GM12878 (cell line): ENCODE measurements at regions not wholly inside any gene's neighbourhood (a gene's known extent, or its start where the extent isn't known, plus 50 kb on each side); places are given as distances from the start of the nearest gene placed in this dataset.

Experiments used
- ATAC-seq: fragments of 200-7000 bp; cut with Tn5 transposase; 3 replicates; pipeline ENCODE4 v1.9.1; 2020; ENCODE audit warnings: mild to moderate bottlenecking, moderate library complexity
- BruUV-seq: library from RNA; stranded (reverse); fragments of 400-500 nt; replicated peaks from 2 replicates; lab custom pipeline; 2021; lab: Mats Ljungman, UMichigan
- CTCF ChIA-PET: fragments of 300-600 bp; sonication (Branson Sonifier 250); formaldehyde crosslinking; extraction: SDS; loops from one replicate; lab custom pipeline; 2021; ENCODE audit warnings: inconsistent platforms; lab: Yijun Ruan, JAX
- POLR2A ChIA-PET: fragments of 350-600 bp; formaldehyde crosslinking; extraction: SDS; loops from one replicate; lab custom pipeline; 2021; ENCODE audit warnings: inconsistent platforms; lab: Charles Lee
- RAD21 ChIA-PET: fragments of 300-600 bp; sonication (Branson Sonifier 250); formaldehyde crosslinking; loops from one replicate; lab custom pipeline; 2023; ENCODE audit warnings: antibody characterized with exemption; ENCODE audit not compliant: unreplicated experiment; lab: Charles Lee
- SMC1A ChIA-PET: fragments of 300-600 bp; sonication (Branson Sonifier 250); formaldehyde crosslinking; loops from one replicate; lab custom pipeline; 2023; ENCODE audit not compliant: unreplicated experiment, uncharacterized antibody; lab: Charles Lee
- DNase-seq: peaks from one replicate; pipeline ENCODE4 v3.0.0-alpha.2; 2011; ENCODE audit warnings: low read depth, low spot score
- FAIRE-seq: peaks from 3 replicates; lab custom pipeline; 2011; peaks lifted over from hg19 to GRCh38; lab: Jason Lieb, UNC
- H2AFZ ChIP-seq: 2 replicates; pipeline ENCODE4 v1.6.0; 2011; ENCODE audit warnings: low read depth, low read length, control low read depth; ENCODE audit not compliant: control insufficient read depth
- H3K27ac ChIP-seq: 2 replicates; pipeline ENCODE4 v1.5.1; 2011; ENCODE audit warnings: control low read depth; ENCODE audit not compliant: control insufficient read depth, insufficient read depth
- H3K27me3 ChIP-seq, 2 experiments: replicated peaks in 1 of 2; 2 replicates each; pipeline versions ENCODE4 v1.6.0 to v1.6.1; 2011; ENCODE audit warnings: low read length in 1 of 2; ENCODE audit not compliant: control insufficient read depth in 2 of 2, insufficient read depth in 2 of 2
- H3K36me3 ChIP-seq, 2 experiments: 2 replicates each; pipeline ENCODE4 v1.5.1; 2011; ENCODE audit warnings: low read length in 1 of 2; ENCODE audit not compliant: control insufficient read depth in 2 of 2, insufficient read depth in 2 of 2
- H3K4me1 ChIP-seq: 2 replicates; pipeline ENCODE4 v1.6.1; 2011; ENCODE audit warnings: mild to moderate bottlenecking, low read length, moderate library complexity, mixed read lengths; ENCODE audit not compliant: control insufficient read depth, insufficient read depth
- H3K4me2 ChIP-seq: 2 replicates; pipeline ENCODE4 v1.6.0; 2011; ENCODE audit warnings: control low read depth; ENCODE audit not compliant: control insufficient read depth, insufficient read depth
- H3K4me3 ChIP-seq: fragments of 200-600 bp; sonication (generic); 2 replicates; pipeline ENCODE4 v1.5.1; 2016
- H3K79me2 ChIP-seq: 2 replicates; pipeline ENCODE4 v1.6.0; 2011; ENCODE audit warnings: low read length; ENCODE audit not compliant: control insufficient read depth, insufficient read depth
- H3K9ac ChIP-seq: 2 replicates; pipeline ENCODE4 v1.8.0; 2011; ENCODE audit warnings: low read length, control low read depth, mixed read lengths; ENCODE audit not compliant: control insufficient read depth, insufficient read depth
- H3K9me3 ChIP-seq: replicated peaks from 3 replicates; pipeline ENCODE4 v1.5.1; 2011; ENCODE audit warnings: mild to moderate bottlenecking, low read length; ENCODE audit not compliant: control insufficient read depth, insufficient read depth
- H4K20me1 ChIP-seq: 2 replicates; pipeline ENCODE4 v1.6.0; 2011; ENCODE audit not compliant: control insufficient read depth, insufficient read depth
- ATF7 ChIP-seq: fragments of 450-650 bp; IDR thresholded peaks from 2 replicates; pipeline ENCODE4 v1.6.1; 2016; ENCODE audit warnings: low read depth, mild to moderate bottlenecking
- BHLHE40 ChIP-seq, 2 experiments: fragments of 450-650 bp in 1 of 2; IDR thresholded peaks; 2 replicates each; pipeline ENCODE4 v1.6.1; 2011 to 2017; ENCODE audit warnings: low read depth in 2 of 2, borderline replicate concordance in 1 of 2, improper control_type of control experiment in 1 of 2, low read length in 1 of 2, mild to moderate bottlenecking in 1 of 2
- E2F8 ChIP-seq: fragments of 450-650 bp; IDR thresholded peaks from 2 replicates; pipeline ENCODE4 v1.6.1; 2018; ENCODE audit warnings: mild to moderate bottlenecking, low read depth, moderate library complexity; ENCODE audit not compliant: partially characterized antibody
- EP300 ChIP-seq, 2 experiments: fragments of 150-350 bp in 1 of 2; IDR thresholded peaks; 2 replicates each; pipeline ENCODE4 v1.6.1; 2011 to 2012; ENCODE audit warnings: low read depth in 2 of 2, low read length in 2 of 2, borderline replicate concordance in 1 of 2, improper control_type of control experiment in 1 of 2, inconsistent platforms in 1 of 2; ENCODE audit not compliant: control insufficient read depth in 1 of 2
- ETV6 ChIP-seq, 2 experiments: fragments of 450-650 bp in 1 of 2; IDR thresholded peaks in 1 of 2; conservative IDR thresholded peaks in 1 of 2; 2 replicates each; pipeline ENCODE4 v1.6.1; 2014; ENCODE audit warnings: antibody characterized with exemption in 1 of 2, borderline replicate concordance in 1 of 2, low read depth in 1 of 2, mild to moderate bottlenecking in 1 of 2, moderate library complexity in 1 of 2
- IKZF1 ChIP-seq: fragments of 450-650 bp; conservative IDR thresholded peaks from 2 replicates; pipeline ENCODE4 v1.6.1; 2017; ENCODE audit warnings: antibody characterized with exemption, mild to moderate bottlenecking
- RAD21 ChIP-seq: IDR thresholded peaks from 2 replicates; pipeline ENCODE4 v1.6.1; 2011; ENCODE audit warnings: mild to moderate bottlenecking, low read depth, low read length, moderate library complexity; ENCODE audit not compliant: insufficient read depth
- RAD51 ChIP-seq: fragments of 450-650 bp; IDR thresholded peaks from 2 replicates; pipeline ENCODE4 v1.6.1; 2016; ENCODE audit warnings: moderate library complexity, mild to moderate bottlenecking, inconsistent platforms
- SREBF1 ChIP-seq: IDR thresholded peaks from 2 replicates; pipeline ENCODE4 v1.6.1; 2012; ENCODE audit warnings: mild to moderate bottlenecking, low read length
- USF1 ChIP-seq: IDR thresholded peaks from 2 replicates; pipeline ENCODE4 v1.6.1; 2011; ENCODE audit warnings: borderline replicate concordance, low read depth, mild to moderate bottlenecking, moderate library complexity, mixed read lengths, low read length; ENCODE audit not compliant: insufficient read depth; ENCODE audit errors: extremely low read length
- USF2 ChIP-seq: IDR thresholded peaks from 2 replicates; pipeline ENCODE4 v1.6.1; 2011; ENCODE audit warnings: low read depth, low read length, improper control_type of control experiment, borderline replicate concordance
- YY1 ChIP-seq: IDR thresholded peaks from 2 replicates; pipeline ENCODE4 v1.6.1; 2011; ENCODE audit warnings: low read depth, mild to moderate bottlenecking, low read length
- ZNF24 ChIP-seq: fragments of 450-650 bp; IDR thresholded peaks from 2 replicates; pipeline ENCODE4 v1.6.1; 2017; ENCODE audit warnings: antibody characterized with exemption, mild to moderate bottlenecking
- ZSCAN29 ChIP-seq: fragments of 450-650 bp; IDR thresholded peaks from 2 replicates; pipeline ENCODE4 v1.6.1; 2017; ENCODE audit warnings: mild to moderate bottlenecking, moderate library complexity
- ZZZ3 ChIP-seq: IDR thresholded peaks from 2 replicates; pipeline ENCODE4 v1.6.1; 2011; ENCODE audit warnings: low read depth; ENCODE audit not compliant: control insufficient read depth, insufficient read length
- WGBS: methylation state at CpG from one replicate; pipeline ENCODE4 v1.1.6; 2016; ENCODE audit warnings: low lambda C conversion rate; ENCODE audit not compliant: insufficient replicate concordance, insufficient coverage; ENCODE audit errors: missing lambda C conversion rate; 5-methylcytosine and 5-hydroxymethylcytosine counted together
- in situ Hi-C: fragments of 300-500 bp; cut with MboI; formaldehyde crosslinking; loops from 9 replicates; pipeline ENCODE4 v1.14.3; 2018; ENCODE audit warnings: mixed read lengths
- intact Hi-C: fragments of 100-400 bp; cut with micrococcal nuclease; formaldehyde crosslinking; loops from one replicate; pipeline ENCODE4 v1.14.2; 2022; ENCODE audit not compliant: unreplicated experiment
- TF ChIP-seq, protein P1 (sequence below): fragments of 450-650 bp; IDR thresholded peaks from 2 replicates; pipeline ENCODE4 v1.6.1; 2017; ENCODE audit warnings: low read depth, mild to moderate bottlenecking, moderate library complexity

GRCh38 chr11:95455228-95455970, 224.4 kb upstream of the SESN3 start:
- Histone ChIP-seq H3K4me3 (no peak overlapping the region), H4K20me1 (no peaks in the 10 kb centered on the region), H3K36me3 (no peaks in the 10 kb centered on the region), H3K79me2 (no peaks in the 10 kb centered on the region), H3K9me3 (no peaks in the 10 kb centered on the region; the same call in 2 of the 3 replicates), H3K9ac (no peak overlapping the region), H3K27ac (no peak overlapping the region), H2AFZ (no peak overlapping the region), H3K4me2 (no peak overlapping the region), H3K27me3 (no peaks in the 10 kb centered on the region; a peak in 1 of 4 replicates), H3K4me1 (no peaks in the 10 kb centered on the region)
- ChIA-PET RAD21 (interaction anchor here (0.6 to 1.3 kb wide), 6 partner anchors 13 to 303 kb away, joined by 3 to 5 read pairs (median 3); partner anchors contain the start of gene SESN3), POLR2A (interaction anchor here (0.8 to 1.4 kb wide), 2 partner anchors 8 to 12 kb away, joined by 3 read pairs; no protein-coding TSS in a partner anchor), SMC1A (interaction anchor here (0.7 to 2.0 kb wide), 5 partner anchors 13 to 304 kb away, joined by 3 to 6 read pairs (median 4); partner anchors contain the start of gene SESN3), CTCF (interaction anchor here (0.8 to 2.1 kb wide), 4 partner anchors 11 to 304 kb away, joined by 3 to 6 read pairs (median 4); no protein-coding TSS in a partner anchor)
- in situ Hi-C loops (no loop called here), intact Hi-C loops (no loop called here)
- BruUV-seq, result no TSS peak
- ATAC-seq, result peak; percentile 44
- 38% methylated on average over 6 of the region's 6 CpGs for WGBS
- DNase-seq, result no peak
- peak; percentile 38 for FAIRE-seq
- TF ChIP-seq USF2 (no peak), ZSCAN29 (no peak), USF1 (no peak), YY1 (no peak), RAD51 (no peak), BHLHE40 (IDR thresholded peaks at IDR 0.05; ENCODE audit: borderline replicate concordance in 1 of 2, low read depth in 2 of 2, low read length in 1 of 2) (no peak), IKZF1 (no peak), E2F8 (no peak), EP300 (IDR thresholded peaks at IDR 0.05; ENCODE audit: borderline replicate concordance in 1 of 2, control insufficient read depth in 1 of 2, low read depth in 2 of 2, low read length in 2 of 2) (no peak), ZZZ3 (no peak), ETV6 (conservative IDR thresholded peaks at IDR 0.05 in 1 of 2, IDR thresholded peaks at IDR 0.05 in 1 of 2; ENCODE audit: borderline replicate concordance in 1 of 2, low read depth in 1 of 2) (no peak), RAD21 (no peak), ZNF24 (peak; percentile 97), ATF7 (no peak), SREBF1 (no peak)
- TF ChIP-seq, protein P1, sequence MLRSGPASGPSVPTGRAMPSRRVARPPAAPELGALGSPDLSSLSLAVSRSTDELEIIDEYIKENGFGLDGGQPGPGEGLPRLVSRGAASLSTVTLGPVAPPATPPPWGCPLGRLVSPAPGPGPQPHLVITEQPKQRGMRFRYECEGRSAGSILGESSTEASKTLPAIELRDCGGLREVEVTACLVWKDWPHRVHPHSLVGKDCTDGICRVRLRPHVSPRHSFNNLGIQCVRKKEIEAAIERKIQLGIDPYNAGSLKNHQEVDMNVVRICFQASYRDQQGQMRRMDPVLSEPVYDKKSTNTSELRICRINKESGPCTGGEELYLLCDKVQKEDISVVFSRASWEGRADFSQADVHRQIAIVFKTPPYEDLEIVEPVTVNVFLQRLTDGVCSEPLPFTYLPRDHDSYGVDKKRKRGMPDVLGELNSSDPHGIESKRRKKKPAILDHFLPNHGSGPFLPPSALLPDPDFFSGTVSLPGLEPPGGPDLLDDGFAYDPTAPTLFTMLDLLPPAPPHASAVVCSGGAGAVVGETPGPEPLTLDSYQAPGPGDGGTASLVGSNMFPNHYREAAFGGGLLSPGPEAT, result no peak
